ENCODE measurements at regions not wholly inside any gene's neighbourhood (a gene's known extent, or its start where the extent isn't known, plus 50 kb on each side); places are given as distances from the start of the nearest gene placed in this dataset.

DNA sequence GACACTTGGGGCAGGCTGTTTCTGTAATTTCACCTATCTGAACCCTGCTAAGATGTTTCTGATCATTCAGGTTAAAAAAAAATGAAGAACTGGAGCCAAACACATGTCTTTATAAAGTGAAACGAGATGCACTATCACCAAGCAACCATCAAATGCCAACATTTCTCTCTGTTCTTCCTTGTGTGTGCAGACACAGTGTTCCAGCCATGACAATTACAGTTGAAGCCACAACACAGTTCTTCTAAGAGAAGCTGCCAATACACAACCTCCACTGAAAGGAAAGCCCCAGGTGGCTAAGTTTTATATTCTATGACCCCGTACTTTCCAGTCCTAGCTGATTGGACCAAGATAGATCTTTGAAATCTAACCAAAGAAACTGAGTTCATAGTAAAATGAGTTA is 181.8 kb downstream of the RAD51AP2 start:
- Mint-ChIP-seq H3K4me1 (peaks cover 18 to 25% of the 10 kb centered on the region in 2 experiments), H3K9me3 (peaks cover 3 to 8% of the 10 kb centered on the region in 2 experiments; a peak in 4 of 5 replicates), H3K27ac (no peak overlapping the region; a peak in 1 of 7 replicates), H3K36me3 (ENCODE audit: insufficient read depth in 1 of 3, low read depth in 3 of 3) (peaks cover 2 to 6% (median 4%) of the 10 kb centered on the region in 3 experiments; a peak in 4 of 7 replicates), H3K27me3 (ENCODE audit: low read depth) (no peaks in the 10 kb centered on the region), H3K4me3 (no peak overlapping the region)
- TF ChIP-seq, protein P1, sequence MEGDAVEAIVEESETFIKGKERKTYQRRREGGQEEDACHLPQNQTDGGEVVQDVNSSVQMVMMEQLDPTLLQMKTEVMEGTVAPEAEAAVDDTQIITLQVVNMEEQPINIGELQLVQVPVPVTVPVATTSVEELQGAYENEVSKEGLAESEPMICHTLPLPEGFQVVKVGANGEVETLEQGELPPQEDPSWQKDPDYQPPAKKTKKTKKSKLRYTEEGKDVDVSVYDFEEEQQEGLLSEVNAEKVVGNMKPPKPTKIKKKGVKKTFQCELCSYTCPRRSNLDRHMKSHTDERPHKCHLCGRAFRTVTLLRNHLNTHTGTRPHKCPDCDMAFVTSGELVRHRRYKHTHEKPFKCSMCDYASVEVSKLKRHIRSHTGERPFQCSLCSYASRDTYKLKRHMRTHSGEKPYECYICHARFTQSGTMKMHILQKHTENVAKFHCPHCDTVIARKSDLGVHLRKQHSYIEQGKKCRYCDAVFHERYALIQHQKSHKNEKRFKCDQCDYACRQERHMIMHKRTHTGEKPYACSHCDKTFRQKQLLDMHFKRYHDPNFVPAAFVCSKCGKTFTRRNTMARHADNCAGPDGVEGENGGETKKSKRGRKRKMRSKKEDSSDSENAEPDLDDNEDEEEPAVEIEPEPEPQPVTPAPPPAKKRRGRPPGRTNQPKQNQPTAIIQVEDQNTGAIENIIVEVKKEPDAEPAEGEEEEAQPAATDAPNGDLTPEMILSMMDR (conservative IDR thresholded peaks at IDR 0.05), result no peak
- no peak overlapping the region for H3K4ac ChIP-seq (ENCODE audit: low read depth, low read length)
- no peak overlapping the region for H3K9ac ChIP-seq (ENCODE audit: extremely low read depth, insufficient read length, low read length)
- H2BK20ac ChIP-seq (ENCODE audit: low read depth, low read length, poor library complexity, severe bottlenecking), result no peak overlapping the region
- no peak overlapping the region for H3K18ac ChIP-seq (ENCODE audit: insufficient read length, low read depth, low read length)
- no peaks in the 10 kb centered on the region for H3K9me3 ChIP-seq (ENCODE audit: control insufficient read depth, low read depth, low read length)
- no peaks in the 10 kb centered on the region for H4K20me1 ChIP-seq (ENCODE audit: control insufficient read depth, insufficient read depth, insufficient read length)
- no peak overlapping the region for H3K14ac ChIP-seq (ENCODE audit: insufficient read depth, low read length)
- H2BK12ac ChIP-seq (ENCODE audit: insufficient read length, low read depth, low read length), result no peak overlapping the region
- no peak overlapping the region for H4K5ac ChIP-seq (ENCODE audit: insufficient read length, low read depth, low read length)
- H3K79me1 ChIP-seq (ENCODE audit: insufficient read depth, low read depth, low read length, poor library complexity, severe bottlenecking), result no peaks in the 10 kb centered on the region
- H3K4me1 ChIP-seq (ENCODE audit: insufficient read depth, low read length), result no peaks in the 10 kb centered on the region; the same call in 1 of the 2 replicates
- no peaks in the 10 kb centered on the region; the same call in 1 of the 2 replicates for H3K27me3 ChIP-seq (ENCODE audit: insufficient read depth, low read length)
- no peak overlapping the region for H2BK5ac ChIP-seq (ENCODE audit: insufficient read length, low read length)
- H2BK120ac ChIP-seq (ENCODE audit: low read depth, low read length, poor library complexity, severe bottlenecking), result no peak overlapping the region
- H3K4me2 ChIP-seq (ENCODE audit: insufficient read depth, insufficient read length, low read length), result no peak overlapping the region
- H3K23me2 ChIP-seq (ENCODE audit: insufficient read length, low read depth, low read length, poor library complexity, severe bottlenecking), result no peaks in the 10 kb centered on the region
- H2AK5ac ChIP-seq (ENCODE audit: insufficient read length, low read length), result no peak overlapping the region
- H2BK15ac ChIP-seq (ENCODE audit: low read depth, low read length), result no peak overlapping the region
- H2AFZ ChIP-seq (ENCODE audit: low read length), result no peak overlapping the region
- DNase-seq, result no peak
- no peaks in the 10 kb centered on the region for H3K79me2 ChIP-seq (ENCODE audit: insufficient read depth, low read length)
- H4K8ac ChIP-seq (replicated peaks; ENCODE audit: insufficient read length, low read depth, low read length), result no peak overlapping the region
- H3T11ph ChIP-seq (ENCODE audit: low read length), result no peak overlapping the region
- no CpG with 5 or more reads among the region's 2 CpGs for WGBS (ENCODE audit: extremely low coverage, insufficient read length, low lambda C conversion rate)
- H3K27ac ChIP-seq (ENCODE audit: insufficient read length, low read depth, low read length), result no peak overlapping the region
- no peak overlapping the region for H3K56ac ChIP-seq (ENCODE audit: insufficient read length, low read depth, low read length)
- H4K91ac ChIP-seq (ENCODE audit: insufficient read length, low read depth, low read length), result no peak overlapping the region
- no peak overlapping the region for H3K23ac ChIP-seq (ENCODE audit: insufficient read length, low read depth, low read length)

Data from H9 (cell line).